Colonic mucosa (tissue), 4 donors: ENCODE measurements at regions not wholly inside any gene's neighbourhood (a gene's known extent, or its start where the extent isn't known, plus 50 kb on each side); places are given as distances from the start of the nearest gene placed in this dataset.

Experiments
- DNase-seq: peaks from one replicate; pipeline ENCODE4 v3.0.0-alpha.2; 2020
- H3K27ac ChIP-seq: fragments of 200-600 bp; one replicate; pipeline ENCODE4 v1.8.0; 2021
- H3K27me3 ChIP-seq: fragments of 200-600 bp; one replicate; pipeline ENCODE4 v1.8.0; 2021
- H3K36me3 ChIP-seq: fragments of 200-600 bp; one replicate; pipeline ENCODE4 v1.8.0; 2021
- H3K4me1 ChIP-seq: fragments of 200-600 bp; one replicate; pipeline ENCODE4 v1.8.0; 2021; ENCODE audit warnings: mild to moderate bottlenecking
- H3K4me3 ChIP-seq: fragments of 200-600 bp; one replicate; pipeline ENCODE4 v1.8.0; 2021
- H3K9ac ChIP-seq, 2 donors: one replicate each; pipeline ENCODE4 v1.7.0; 2013; ENCODE audit warnings: control low read depth in 2 of 2, low read depth in 2 of 2, low read length in 2 of 2
- H3K9me3 ChIP-seq: fragments of 200-600 bp; one replicate; pipeline ENCODE4 v1.8.0; 2021
- intact Hi-C: fragments of 100-400 bp; cut with DNase I; formaldehyde crosslinking; loops from one replicate; pipeline ENCODE4 v1.14.1; 2022
- TF ChIP-seq, protein P1 (sequence below): fragments of 200-600 bp; IDR thresholded peaks from one replicate; pipeline ENCODE4 v1.8.0; 2022; ENCODE audit warnings: antibody characterized with exemption, mild to moderate bottlenecking
- donor health status: healthy.
- donor health status: DM: no; HTN: no; CAD: no.
- donor health status: DM: no; HTN: no; CAD: no.

DNA sequence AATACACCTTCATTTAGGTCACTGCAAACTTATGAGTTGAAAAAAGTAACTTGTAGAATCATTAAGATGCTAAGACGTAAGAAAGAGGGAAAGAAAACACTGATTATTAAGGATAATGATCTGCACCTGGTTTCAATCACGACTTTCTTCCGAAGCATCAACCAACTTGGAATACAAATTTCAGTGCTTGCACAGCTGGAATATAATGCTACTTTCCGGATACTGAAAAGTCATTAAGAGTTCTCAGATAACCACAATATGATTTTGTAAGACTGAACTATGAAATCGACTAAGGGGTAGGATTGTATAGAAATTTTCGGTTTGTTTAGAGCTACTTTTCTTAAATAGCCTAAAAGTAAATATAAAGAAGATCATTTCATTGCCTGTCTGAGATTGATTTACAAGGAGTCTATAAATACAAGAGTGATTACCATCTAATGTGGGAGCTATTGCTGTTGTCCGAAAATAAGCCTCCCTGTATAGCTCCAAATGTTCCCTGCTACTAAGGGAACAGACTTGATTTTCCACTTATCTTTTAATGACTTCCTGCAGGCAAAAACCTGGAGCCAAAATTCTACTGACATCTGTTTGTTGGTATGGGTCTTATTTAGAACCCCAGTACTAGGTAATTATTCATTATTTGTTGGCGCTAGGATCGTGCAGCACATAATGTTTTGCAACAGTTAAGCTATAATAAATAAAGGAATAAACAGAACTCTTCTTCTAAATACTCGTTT is 673.3 kb downstream of the KCNT2 start:
- intact Hi-C loops = no loop called here
- Histone ChIP-seq H3K9ac (no peak overlapping the region), H3K9me3 (no peaks in the 10 kb centered on the region), H3K27me3 (no peaks in the 10 kb centered on the region), H3K4me3 (no peak overlapping the region), H3K4me1 (no peaks in the 10 kb centered on the region), H3K27ac (no peak overlapping the region), H3K36me3 (no peaks in the 10 kb centered on the region)
- TF ChIP-seq, protein P1, sequence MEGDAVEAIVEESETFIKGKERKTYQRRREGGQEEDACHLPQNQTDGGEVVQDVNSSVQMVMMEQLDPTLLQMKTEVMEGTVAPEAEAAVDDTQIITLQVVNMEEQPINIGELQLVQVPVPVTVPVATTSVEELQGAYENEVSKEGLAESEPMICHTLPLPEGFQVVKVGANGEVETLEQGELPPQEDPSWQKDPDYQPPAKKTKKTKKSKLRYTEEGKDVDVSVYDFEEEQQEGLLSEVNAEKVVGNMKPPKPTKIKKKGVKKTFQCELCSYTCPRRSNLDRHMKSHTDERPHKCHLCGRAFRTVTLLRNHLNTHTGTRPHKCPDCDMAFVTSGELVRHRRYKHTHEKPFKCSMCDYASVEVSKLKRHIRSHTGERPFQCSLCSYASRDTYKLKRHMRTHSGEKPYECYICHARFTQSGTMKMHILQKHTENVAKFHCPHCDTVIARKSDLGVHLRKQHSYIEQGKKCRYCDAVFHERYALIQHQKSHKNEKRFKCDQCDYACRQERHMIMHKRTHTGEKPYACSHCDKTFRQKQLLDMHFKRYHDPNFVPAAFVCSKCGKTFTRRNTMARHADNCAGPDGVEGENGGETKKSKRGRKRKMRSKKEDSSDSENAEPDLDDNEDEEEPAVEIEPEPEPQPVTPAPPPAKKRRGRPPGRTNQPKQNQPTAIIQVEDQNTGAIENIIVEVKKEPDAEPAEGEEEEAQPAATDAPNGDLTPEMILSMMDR = no peak
- DNase-seq = no peak

DNA sequence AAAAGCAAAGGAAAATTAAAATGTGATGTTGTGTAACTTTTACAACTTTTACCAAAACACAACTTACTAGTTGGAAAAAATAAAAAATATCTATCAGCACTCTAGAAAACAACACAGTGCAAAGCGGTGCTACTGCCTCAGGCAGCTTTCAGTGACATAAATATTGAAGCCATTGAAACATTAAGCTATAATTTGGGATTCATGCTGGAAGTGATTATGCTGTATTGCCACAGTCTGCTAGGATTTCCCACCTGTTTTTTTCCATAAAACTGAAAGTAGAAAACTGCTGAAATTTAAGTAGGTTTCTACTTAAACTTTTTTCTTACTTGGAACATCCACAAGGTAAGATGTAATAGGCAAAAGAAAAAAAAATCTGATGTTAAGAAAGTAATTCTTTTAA is 674.4 kb downstream of the KCNT2 start:
- intact Hi-C loops = no loop called here
- H3K9me3 ChIP-seq = no peaks in the 10 kb centered on the region
- no peak overlapping the region for H3K4me3 ChIP-seq
- no peaks in the 10 kb centered on the region for H3K4me1 ChIP-seq
- TF ChIP-seq, protein P1 = no peak
- no peak overlapping the region for H3K27ac ChIP-seq
- H3K9ac ChIP-seq = no peak overlapping the region
- DNase-seq = no peak
- H3K36me3 ChIP-seq = no peaks in the 10 kb centered on the region
- no peaks in the 10 kb centered on the region for H3K27me3 ChIP-seq

DNA sequence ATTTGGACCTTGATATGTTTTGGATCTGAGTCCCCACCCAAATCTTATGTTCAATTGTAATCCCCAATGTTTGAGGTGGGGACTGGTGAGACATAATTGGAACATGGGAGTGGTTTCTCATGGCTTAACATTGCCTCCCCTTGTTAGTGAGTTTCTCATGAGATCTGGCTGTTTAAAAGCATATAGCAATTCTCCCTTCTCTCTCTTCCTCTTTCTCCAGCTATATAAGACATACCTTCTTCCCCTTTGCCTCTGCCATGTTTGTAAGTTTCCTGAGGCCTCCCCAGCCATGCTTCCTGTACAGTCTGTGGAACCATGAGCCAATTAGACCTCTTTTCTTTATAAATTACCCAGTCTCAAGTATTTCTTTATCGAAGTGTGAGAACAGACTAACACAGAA is 692.4 kb downstream of the KCNT2 start:
- no peaks in the 10 kb centered on the region for H3K4me1 ChIP-seq
- no peaks in the 10 kb centered on the region for H3K27me3 ChIP-seq
- no peaks in the 10 kb centered on the region for H3K36me3 ChIP-seq
- H3K9me3 ChIP-seq = no peaks in the 10 kb centered on the region
- H3K9ac ChIP-seq = no peak overlapping the region
- no peak for DNase-seq
- no peak overlapping the region for H3K4me3 ChIP-seq
- TF ChIP-seq, protein P1 = no peak
- intact Hi-C loops = no loop called here
- no peak overlapping the region for H3K27ac ChIP-seq

DNA sequence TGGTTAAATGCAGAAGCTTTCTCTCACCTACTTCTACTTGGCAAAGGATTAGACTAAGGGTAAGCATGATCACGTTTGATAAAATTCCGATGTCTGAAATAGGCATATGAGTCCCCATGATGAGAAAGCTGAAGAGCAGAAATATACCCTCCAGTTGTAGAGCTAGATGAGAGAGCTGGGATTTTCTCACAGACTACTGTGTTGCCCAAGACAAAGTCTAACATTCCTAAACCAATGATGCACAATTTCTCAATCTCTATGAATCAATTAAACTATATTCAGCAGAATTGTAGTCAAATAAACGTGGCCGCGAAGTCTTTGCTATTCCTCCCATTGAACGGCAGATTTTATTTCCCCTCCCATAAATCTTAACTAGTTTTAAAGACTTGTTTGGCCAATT is 699.2 kb downstream of the KCNT2 start:
- no peak overlapping the region for H3K27ac ChIP-seq
- no peak overlapping the region for H3K4me3 ChIP-seq
- no peaks in the 10 kb centered on the region for H3K9me3 ChIP-seq
- no peaks in the 10 kb centered on the region for H3K36me3 ChIP-seq
- TF ChIP-seq, protein P1 = no peak
- no peak for DNase-seq
- intact Hi-C loops = no loop called here
- H3K4me1 ChIP-seq = no peaks in the 10 kb centered on the region
- H3K27me3 ChIP-seq = no peaks in the 10 kb centered on the region
- H3K9ac ChIP-seq = no peak overlapping the region

DNA sequence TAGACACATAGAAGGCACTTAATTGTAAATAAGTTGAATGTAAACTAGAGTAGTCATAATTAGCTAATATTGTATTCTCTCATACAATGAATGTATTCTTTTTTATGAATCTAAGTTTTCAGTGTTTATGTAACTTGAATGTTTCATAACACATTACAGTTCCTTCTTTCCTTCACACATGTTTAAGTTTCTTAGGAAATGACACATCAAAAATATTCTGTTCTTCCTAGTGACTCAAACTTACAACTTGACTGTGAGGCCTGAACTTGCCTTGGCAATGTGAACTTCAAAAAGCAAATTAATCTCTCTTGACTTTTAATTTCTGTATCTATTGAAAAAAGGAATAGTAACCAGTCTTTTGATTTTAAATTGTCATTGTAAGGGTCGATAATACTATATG is 700.1 kb downstream of the KCNT2 start:
- intact Hi-C loops = no loop called here
- Histone ChIP-seq H3K27ac (no peak overlapping the region), H3K36me3 (no peaks in the 10 kb centered on the region), H3K4me3 (no peak overlapping the region), H3K4me1 (no peaks in the 10 kb centered on the region), H3K27me3 (no peaks in the 10 kb centered on the region), H3K9me3 (no peaks in the 10 kb centered on the region), H3K9ac (no peak overlapping the region)
- no peak for DNase-seq
- TF ChIP-seq, protein P1 = no peak
